GM12873 (cell line): ENCODE measurements at regions not wholly inside any gene's neighbourhood (a gene's known extent, or its start where the extent isn't known, plus 50 kb on each side); places are given as distances from the start of the nearest gene placed in this dataset.

ENCODE experiments used
- TF ChIP-seq, protein P1 (sequence below): IDR thresholded peaks from 2 replicates; pipeline ENCODE4 v1.5.1; 2012; ENCODE audit warnings: low read depth, mild to moderate bottlenecking, moderate library complexity, low read length, control low read depth; ENCODE audit not compliant: insufficient read depth; ENCODE audit errors: missing control alignments

DNA sequence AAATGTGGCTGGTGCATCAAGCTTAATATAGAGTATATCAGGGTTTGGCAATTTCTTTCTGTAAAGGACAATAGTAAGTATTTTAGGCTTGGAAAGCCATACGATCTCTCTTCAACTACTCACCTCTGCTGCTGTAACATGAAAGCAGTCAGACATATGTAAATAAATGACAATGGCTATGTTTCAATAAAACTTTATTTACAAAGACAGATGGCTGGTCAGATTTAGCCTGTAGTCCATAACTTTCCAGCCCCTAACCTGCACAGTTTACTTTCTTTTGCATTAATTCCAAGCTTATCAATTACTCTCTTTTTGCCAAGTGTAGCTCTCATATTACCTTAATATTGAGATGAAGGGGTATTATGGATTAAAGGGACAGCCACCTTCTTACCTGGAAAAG is 83.1 kb downstream of the LRATD1 start:
- TF ChIP-seq, protein P1, sequence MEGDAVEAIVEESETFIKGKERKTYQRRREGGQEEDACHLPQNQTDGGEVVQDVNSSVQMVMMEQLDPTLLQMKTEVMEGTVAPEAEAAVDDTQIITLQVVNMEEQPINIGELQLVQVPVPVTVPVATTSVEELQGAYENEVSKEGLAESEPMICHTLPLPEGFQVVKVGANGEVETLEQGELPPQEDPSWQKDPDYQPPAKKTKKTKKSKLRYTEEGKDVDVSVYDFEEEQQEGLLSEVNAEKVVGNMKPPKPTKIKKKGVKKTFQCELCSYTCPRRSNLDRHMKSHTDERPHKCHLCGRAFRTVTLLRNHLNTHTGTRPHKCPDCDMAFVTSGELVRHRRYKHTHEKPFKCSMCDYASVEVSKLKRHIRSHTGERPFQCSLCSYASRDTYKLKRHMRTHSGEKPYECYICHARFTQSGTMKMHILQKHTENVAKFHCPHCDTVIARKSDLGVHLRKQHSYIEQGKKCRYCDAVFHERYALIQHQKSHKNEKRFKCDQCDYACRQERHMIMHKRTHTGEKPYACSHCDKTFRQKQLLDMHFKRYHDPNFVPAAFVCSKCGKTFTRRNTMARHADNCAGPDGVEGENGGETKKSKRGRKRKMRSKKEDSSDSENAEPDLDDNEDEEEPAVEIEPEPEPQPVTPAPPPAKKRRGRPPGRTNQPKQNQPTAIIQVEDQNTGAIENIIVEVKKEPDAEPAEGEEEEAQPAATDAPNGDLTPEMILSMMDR = no peak

DNA sequence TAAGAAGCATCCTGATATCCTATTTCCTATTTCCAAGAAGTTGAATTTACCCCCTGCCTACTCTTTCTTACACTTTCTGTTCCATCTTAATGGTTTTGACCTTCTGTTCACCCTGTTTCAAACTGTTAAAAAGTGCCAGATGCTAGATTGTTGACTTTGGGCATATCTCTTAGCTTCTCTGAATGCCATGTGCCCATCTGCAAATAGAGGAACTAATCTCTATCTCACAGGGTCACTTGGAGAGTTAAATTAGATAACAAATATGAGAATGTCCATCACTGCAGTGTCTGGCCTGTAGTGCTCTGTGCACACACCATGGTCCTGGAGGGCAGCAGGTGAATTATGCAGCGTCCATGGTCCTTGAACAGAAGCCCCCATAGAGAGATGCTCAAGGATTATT is 83.8 kb downstream of the LRATD1 start:
- TF ChIP-seq, protein P1 = no peak

DNA sequence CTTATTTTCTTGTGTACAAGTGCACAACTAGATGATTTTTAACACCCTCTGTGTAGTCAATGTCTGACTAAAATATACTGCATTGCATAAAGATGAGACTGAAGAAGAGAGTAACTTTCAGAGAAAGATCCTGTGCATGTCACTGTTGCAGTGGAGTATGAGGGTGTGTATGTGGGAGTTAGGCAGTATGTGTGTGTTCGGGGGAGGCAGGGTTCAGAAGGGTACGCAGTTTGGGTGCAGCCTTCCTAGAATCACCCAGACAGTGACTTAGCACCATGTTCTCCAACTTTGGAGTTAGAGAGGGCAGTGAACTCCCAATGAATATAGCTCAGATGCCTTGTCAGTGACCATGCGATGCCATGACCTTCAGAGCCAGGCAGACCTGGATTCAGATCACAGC is 84.6 kb downstream of the LRATD1 start:
- TF ChIP-seq, protein P1 = no peak

DNA sequence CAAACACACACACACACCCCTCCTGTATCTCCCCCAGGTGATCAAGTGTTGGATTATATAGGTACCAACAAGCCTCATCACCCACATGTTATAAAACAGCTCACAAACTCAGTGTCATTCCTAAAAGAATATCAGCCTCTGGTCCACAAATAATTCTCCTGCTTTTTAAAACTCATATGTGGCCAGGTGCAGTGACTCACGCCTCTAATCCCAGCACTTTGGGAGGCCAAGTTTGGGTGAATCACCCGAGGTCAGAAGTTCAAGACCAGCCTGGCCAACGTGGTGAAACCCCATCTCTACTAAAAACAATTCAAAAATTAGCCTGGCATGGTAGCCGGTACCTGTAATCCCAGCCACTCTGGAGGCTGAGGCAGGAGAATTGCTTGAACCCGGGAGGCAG is 87.8 kb downstream of the LRATD1 start:
- TF ChIP-seq, protein P1 = no peak

DNA sequence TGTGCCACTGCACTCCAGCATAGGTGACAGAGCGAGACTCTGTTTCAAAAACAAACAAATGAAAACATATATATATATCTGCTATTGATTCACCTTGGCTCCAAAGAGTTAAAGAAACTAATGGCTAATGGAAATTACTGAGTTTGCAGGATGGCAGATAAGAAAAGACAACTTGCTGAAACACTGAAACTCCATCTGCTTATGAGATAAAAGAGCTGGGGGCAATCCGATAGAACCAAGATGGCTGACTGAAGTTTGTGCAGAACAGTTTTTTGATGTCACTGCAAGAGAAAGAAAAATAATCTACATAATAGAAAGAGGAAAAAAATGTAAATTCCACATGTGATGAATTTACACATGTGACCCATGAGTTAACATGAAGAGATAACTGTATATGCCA is 88.2 kb downstream of the LRATD1 start:
- TF ChIP-seq, protein P1 = no peak

DNA sequence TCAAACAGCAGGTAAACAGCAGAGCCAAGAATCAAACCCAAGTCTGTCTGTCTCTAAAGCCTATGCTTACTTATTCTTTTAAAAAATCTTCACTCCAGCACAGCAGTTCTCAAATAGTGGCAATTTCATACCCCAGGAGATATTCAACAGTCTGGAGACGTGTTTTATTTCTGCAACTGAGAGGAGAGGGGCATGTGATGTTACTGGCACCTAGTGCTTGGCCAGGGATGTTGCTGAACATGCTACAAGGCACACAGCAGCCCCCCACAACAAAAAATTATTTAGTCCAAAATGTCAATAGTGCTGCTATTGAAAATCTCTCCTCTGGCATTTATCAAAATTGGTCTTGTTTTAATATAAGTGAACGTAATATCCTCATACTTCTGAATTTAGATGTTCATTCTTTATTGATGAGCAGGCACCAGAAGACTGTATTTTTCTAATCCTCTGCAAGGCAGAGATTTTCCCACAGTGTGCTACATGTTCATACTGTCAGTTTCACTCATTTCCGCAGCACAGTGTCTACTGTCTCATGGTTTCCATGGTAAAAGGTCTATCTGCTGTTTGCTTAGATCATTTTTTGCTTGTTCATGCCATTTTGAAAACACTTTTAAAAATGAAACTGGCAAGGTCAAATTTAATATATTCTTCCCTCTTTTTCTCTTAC is 90.5 kb downstream of the LRATD1 start:
- TF ChIP-seq, protein P1 = no peak

DNA sequence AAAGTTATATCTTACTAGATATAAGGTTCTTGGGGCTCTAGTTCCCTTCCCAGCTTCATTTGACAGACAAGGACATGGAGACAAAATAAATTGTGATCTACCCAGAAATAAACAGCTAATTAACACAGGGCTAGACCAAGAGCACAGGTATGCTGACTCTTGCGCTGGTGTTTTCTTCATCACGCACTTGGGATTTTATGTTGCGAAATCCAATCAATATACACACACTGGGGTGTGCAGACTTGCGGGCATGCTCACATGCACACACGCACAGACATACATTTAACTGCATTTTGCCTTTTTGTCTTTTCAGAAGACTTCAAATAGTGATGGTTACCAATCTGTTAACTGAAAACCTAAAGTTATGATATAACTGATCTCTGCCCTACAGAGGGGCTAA is 91.2 kb downstream of the LRATD1 start:
- TF ChIP-seq, protein P1 = no peak
